ENCODE measurements at regions not wholly inside any gene's neighbourhood (a gene's known extent, or its start where the extent isn't known, plus 50 kb on each side); places are given as distances from the start of the nearest gene placed in this dataset.

DNA sequence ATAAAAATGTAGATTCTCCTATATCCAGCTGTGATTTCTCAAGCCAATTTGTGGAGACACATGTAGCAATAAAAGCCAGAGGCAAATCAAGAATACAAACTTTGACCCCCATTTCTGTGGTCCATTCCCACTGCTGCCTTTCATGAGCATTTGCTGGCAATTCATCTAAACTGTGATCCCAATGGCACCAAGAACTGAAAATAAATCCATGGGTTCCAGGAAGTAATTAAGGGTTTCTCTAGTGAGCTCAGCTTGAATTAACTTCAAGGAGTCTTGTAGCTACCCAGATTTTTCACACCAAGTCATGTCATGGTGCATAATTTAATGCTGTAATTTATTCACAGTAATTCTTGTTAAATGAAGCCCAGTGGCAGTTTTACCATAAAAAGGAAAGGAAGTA, 145.0 kb upstream of the SMC2 start:
- no peak for DNase-seq

DNA sequence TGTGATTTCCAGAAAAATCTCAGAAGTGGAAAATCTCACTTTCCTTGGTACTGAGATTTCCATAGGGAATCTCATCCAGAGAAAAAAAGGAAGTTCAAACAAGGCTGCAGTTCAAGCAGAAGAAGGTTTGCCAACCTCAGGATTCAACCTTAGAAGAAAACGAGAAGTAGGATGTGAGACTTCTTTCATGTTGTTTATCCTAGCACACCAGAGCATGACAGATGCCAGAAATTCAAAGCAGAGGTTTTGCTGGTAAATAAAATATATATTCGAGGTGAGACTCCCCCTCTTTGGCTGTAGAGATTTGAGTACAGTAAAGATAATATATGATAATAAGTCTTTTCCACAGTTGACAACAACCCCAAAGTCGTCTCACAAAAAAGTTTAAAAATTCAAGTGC, 116.9 kb upstream of the SMC2 start:
- DNase-seq: no peak

DNA sequence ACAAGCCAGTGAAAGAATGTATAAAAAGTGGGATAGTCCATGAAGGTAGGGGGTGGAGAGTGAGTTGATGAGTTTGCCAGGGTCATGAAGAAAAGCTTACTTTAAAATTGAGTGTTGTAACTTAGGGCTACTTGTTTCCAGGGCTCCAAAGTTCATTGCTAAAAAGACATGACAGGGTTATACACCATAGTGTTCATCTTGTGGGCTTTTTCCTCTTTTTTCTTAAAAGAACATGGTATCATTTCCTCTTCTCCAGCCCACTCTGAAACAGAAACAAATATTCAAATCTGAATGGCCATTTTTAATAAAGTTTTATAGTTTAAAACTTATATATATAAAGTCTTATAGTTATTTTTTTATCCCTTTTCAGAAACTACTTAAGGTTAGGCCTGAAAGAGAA, 115.7 kb upstream of the SMC2 start:
- DNase-seq: no peak

DNA sequence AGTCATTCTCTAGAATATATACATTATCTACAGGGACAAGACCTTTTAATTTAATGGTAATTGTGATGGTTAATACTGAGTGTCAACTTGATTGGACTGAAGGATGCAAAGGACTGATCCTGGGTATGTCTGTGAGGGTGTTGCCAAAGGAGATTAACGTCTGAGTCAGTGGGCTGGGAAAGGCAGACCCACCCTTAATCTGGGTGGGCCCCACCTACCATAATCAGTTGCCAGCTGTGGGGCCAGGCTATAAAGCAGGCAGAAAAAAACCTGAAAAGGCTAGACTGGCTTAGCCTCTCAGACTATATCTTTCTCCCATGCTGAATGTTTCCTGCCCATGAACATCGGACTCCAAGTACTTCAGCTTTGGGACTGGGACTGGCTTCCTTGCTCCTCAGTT, 112.2 kb upstream of the SMC2 start:
- DNase-seq: no peak

DNA sequence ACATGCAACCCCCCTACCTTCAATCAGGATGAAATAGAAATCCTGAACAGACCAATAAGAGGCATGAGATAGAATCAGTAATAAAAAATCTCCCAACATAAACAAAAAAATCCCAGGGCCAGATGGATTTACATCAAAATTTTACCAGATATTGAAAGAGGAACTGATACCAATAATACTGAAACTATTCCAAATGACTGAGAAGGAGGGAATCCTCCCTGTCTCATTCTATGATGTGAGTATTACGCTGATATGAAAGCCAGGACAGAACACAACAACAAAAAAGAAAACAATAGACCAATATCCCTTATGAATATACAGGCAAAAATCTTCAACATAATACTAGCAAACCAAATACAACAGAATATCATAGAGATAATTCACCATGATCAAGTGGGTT, 109.0 kb upstream of the SMC2 start:
- no peak for DNase-seq

GRCh38 chr9:103988821-103989220, 105.3 kb upstream of the SMC2 start:
- peak; percentile 41 for DNase-seq

DNA sequence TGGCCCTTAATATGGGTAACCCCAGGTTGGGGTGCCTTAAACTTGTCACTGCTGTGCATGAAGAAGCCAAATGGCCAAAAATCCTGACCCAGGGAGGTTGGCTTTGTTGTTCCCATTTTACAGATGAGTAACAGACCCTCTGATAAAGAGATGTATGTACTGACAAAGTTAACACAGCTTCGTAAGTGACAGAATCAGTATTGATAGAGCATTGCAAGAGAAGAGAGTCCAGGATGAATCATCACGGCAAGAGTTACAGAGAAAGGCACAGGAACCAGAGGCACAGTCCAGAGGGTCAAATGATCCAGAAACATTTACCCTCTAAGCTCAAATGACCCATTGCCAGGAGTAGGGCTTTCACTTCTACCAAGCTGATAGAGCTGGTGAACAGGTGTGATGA, 103.8 kb upstream of the SMC2 start:
- DNase-seq: no peak

DNA sequence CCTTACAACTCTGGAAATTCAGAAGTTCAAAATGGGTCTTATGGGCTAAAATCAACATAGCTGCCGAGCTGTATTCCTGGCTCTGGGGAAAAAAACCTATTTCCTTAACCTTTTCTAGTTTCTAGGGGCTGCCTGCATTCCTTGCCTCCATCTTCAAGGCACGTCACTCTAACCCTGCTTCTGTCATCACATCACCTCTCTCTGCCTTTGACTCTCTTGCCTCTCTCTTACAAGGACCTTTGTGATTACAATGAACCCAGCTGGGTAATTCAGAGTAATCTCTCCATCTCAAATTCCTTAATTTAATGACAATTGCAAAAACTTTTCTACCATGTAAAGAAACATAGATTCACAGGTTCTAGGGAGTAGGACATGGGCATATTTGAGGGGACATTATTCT, 103.1 kb upstream of the SMC2 start:
- no peak for DNase-seq

DNA sequence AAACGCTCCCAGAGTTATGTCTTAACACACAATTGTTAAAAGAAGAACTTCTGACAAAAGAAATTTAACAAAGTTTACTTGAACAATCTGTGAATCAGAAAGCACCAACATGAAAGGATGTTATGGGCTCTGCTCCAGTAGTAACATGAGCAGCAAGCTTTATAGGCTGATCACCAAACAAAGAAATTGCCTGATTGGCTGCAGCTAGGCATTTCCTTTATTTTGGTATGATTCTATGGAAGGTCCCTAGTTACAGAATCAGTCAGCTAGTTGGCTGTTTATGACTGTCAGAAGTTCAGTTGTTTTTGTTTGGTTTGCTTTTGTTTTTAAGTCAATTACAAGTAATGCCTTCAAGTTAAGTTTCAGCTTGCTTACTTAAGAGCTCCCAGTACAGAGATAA, 102.4 kb upstream of the SMC2 start:
- DNase-seq: peak; percentile 2

- no peak for DNase-seq
These were observed 101.0 kb upstream of the SMC2 start for GRCh38 chr9:103992938-103993579.

- DNase-seq: peak; percentile 59
These were observed 96.2 kb upstream of the SMC2 start for GRCh38 chr9:103997856-103998370.

DNA sequence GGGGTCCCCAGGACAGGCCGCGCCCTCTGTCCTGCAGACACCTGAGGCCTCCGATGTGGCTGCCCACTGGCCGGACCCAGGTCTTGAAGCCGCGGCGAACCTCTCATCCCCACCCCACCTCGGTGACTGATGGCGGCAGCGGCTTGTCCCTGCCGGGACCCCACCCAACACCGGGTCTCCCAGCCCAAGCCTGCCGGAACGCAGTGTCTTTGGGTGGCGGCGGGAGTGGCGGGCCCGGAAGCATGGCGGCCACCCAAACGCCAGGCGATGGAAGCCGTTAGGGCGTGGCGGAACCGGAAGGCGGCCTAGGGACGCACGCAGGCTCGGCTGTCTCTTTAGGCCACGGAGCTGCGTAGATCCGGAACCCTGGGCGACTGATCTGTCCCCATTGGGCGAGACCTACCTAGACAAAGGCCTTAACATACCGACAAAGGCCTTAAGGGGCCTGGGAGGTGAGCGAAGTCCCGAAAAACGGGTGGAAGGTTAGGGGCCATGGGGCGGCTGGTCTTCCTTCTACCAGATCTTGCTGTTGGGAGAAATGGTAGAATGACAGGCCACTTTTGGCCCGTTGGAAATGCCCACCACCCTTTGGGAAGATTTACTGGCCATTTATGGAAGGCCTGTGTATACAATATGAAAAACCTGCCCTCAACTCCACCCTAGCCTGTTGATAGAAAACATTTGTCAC, 94.6 kb upstream of the SMC2 start:
- no peak for DNase-seq

- DNase-seq: no peak
These were observed 84.3 kb upstream of the SMC2 start for GRCh38 chr9:104009826-104010225.

DNA sequence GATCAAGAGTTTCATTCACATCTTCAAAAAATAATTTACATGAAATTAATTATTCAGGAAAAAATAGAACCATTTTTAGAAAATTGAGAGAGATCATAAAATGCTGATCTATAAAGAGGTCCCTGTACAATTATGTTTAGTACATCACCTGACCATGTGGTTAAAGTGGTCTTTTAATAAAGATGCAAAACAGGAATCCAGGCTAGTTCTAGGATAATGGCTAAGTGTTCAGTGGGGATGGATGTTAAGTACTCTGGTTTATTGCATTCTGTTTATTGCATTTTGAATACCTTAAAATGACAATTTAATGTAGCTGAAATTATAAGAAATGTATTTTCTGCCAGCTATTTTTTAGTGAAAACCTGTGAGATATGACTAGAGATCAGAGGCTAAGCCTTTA, 72.0 kb upstream of the SMC2 start:
- no peak for DNase-seq

DNA sequence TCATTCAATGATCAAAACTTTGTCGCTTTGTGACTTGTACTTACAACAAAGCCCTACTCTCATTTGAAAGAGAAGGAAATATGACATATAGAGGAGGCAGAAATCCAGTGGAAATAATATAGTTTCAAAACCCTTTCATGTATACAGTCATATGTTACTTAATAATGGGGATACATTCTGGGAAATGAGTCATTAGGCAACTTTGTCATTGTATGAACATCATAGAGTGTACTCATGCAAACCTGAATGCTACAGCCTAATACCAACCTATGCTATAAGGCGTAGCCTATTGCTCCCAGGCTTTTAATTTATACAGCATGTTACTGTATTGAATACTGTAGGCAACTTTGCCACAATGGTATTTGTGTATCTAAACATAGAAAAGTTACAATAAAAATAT, 69.0 kb upstream of the SMC2 start:
- DNase-seq: no peak

- no peak for DNase-seq
These were observed 68.2 kb upstream of the SMC2 start for GRCh38 chr9:104025945-104026344.

DNA sequence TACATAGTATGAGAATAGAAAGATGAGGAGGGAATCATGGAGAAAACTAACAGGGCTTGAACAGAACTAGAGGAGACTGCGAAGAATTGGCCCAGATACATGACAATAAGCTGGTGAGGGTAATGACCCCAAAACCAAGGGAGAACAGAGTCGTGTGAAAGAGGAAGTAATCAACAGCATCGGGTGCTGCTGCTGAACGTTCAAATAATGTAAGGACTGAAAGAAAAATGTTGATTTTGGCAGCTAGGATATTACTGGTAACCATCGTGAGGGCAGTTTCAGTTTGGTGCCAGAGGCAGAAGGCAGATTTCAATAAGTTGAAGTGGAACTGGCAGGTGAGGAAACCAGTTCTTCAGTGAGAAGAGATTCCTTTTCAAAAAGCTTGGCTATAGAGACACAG, 66.8 kb upstream of the SMC2 start:
- DNase-seq: no peak

DNA sequence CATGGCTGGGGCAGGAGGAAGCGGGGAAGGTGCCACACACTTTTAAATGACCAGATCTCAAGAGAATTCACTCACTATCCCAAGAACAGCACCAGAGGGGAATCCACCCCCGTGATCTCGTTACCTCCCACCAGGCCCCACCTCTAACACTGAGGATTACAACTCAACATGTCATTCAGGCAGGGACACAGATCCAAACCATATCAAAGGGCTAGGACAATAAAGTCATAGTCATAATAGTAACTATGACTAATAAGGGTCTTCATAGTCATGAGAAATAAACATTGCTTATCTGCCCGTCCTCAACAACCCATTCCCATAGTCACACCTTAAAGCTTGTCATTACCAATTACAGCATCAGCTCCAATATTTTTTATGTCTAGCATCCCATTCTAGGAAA, 65.3 kb upstream of the SMC2 start:
- no peak for DNase-seq

Measured in NCI-H446 treated with DMSO at 0.1 percent for 48 hours (cell line).